Liver (tissue), 7 donors: ENCODE measurements at regions not wholly inside any gene's neighbourhood (a gene's known extent, or its start where the extent isn't known, plus 50 kb on each side); places are given as distances from the start of the nearest gene placed in this dataset.

Experiments used
- DNase-seq: peaks from one replicate; pipeline ENCODE4 v3.0.0-alpha.2; 2017; ENCODE audit warnings: low spot score
- H3K27ac ChIP-seq, 2 donors: one replicate each; pipeline ENCODE4 v1.7.0; 2013; ENCODE audit warnings: inconsistent platforms in 2 of 2, low read length in 2 of 2, control low read depth in 1 of 2, low read depth in 1 of 2, mild to moderate bottlenecking in 1 of 2
- H3K27me3 ChIP-seq, 4 donors: one replicate each; pipeline versions ENCODE4 v1.6.1 to v1.7.0; 2013; ENCODE audit warnings: low read length in 3 of 4, inconsistent platforms in 1 of 4, mild to moderate bottlenecking in 1 of 4, moderate library complexity in 1 of 4; ENCODE audit not compliant: control insufficient read depth in 4 of 4, insufficient read depth in 4 of 4
- H3K36me3 ChIP-seq, 4 donors: one replicate each; pipeline versions ENCODE4 v1.6.1 to v1.7.0; 2013; ENCODE audit warnings: low read length in 3 of 4, mild to moderate bottlenecking in 3 of 4, low read depth in 1 of 4, moderate library complexity in 1 of 4; ENCODE audit not compliant: control insufficient read depth in 4 of 4, insufficient read depth in 3 of 4
- H3K4me1 ChIP-seq, 4 donors: one replicate each; pipeline versions ENCODE4 v1.6.1 to v1.7.0; 2013; ENCODE audit warnings: low read length in 3 of 4, mild to moderate bottlenecking in 3 of 4, moderate library complexity in 1 of 4; ENCODE audit not compliant: control insufficient read depth in 4 of 4, insufficient read depth in 4 of 4
- H3K4me3 ChIP-seq, 3 donors: one replicate each; pipeline versions ENCODE4 v1.6.1 to v1.7.0; 2013; ENCODE audit warnings: low read length in 3 of 3, control low read depth in 1 of 3, low read depth in 1 of 3, mild to moderate bottlenecking in 1 of 3
- H3K9ac ChIP-seq, 2 donors: one replicate each; pipeline ENCODE4 v1.7.0; 2013; ENCODE audit warnings: low read length in 2 of 2, mild to moderate bottlenecking in 2 of 2, moderate library complexity in 2 of 2, control low read depth in 1 of 2, low read depth in 1 of 2
- H3K9me3 ChIP-seq, 4 donors: one replicate each; pipeline versions ENCODE4 v1.6.1 to v1.7.0; 2013; ENCODE audit warnings: low read length in 3 of 4; ENCODE audit not compliant: control insufficient read depth in 4 of 4
- EGR1 ChIP-seq, 2 donors: IDR thresholded peaks; 2 replicates each; pipeline ENCODE4 v1.6.1; 2016 to 2018; ENCODE audit warnings: antibody characterized with exemption in 2 of 2, low read depth in 2 of 2
- FOXA1 ChIP-seq: IDR thresholded peaks from 2 replicates; pipeline ENCODE4 v1.6.1; 2016; ENCODE audit warnings: antibody characterized with exemption
- FOXA2 ChIP-seq: IDR thresholded peaks from 2 replicates; pipeline ENCODE4 v1.6.1; 2016; ENCODE audit warnings: antibody characterized with exemption
- GABPA ChIP-seq, 2 donors: IDR thresholded peaks in 1 of 2; conservative IDR thresholded peaks in 1 of 2; 2 replicates each; pipeline ENCODE4 v1.6.1; 2016; ENCODE audit warnings: antibody characterized with exemption in 2 of 2, mild to moderate bottlenecking in 1 of 2, moderate library complexity in 1 of 2
- HNF4A ChIP-seq, 2 donors: conservative IDR thresholded peaks; 2 replicates each; pipeline ENCODE4 v1.6.1; 2016; ENCODE audit warnings: antibody characterized with exemption in 2 of 2, mild to moderate bottlenecking in 2 of 2
- HNF4G ChIP-seq: IDR thresholded peaks from 2 replicates; pipeline ENCODE4 v1.6.1; 2016; ENCODE audit warnings: antibody characterized with exemption
- JUND ChIP-seq, 2 donors: IDR thresholded peaks; 2 replicates each; pipeline ENCODE4 v1.6.1; 2016; ENCODE audit warnings: antibody characterized with exemption in 2 of 2
- MAX ChIP-seq: IDR thresholded peaks from 2 replicates; pipeline ENCODE4 v1.6.1; 2016; ENCODE audit warnings: antibody characterized with exemption
- NR2F2 ChIP-seq: IDR thresholded peaks from 2 replicates; pipeline ENCODE4 v1.6.1; 2016; ENCODE audit warnings: antibody characterized with exemption
- RAD21 ChIP-seq, 2 donors: IDR thresholded peaks; 2 replicates each; pipeline ENCODE4 v1.6.1; 2016; ENCODE audit warnings: antibody characterized with exemption in 2 of 2, mild to moderate bottlenecking in 2 of 2
- RXRA ChIP-seq, 2 donors: IDR thresholded peaks; 2 replicates each; pipeline ENCODE4 v1.6.1; 2017 to 2018; ENCODE audit warnings: antibody characterized with exemption in 2 of 2, mild to moderate bottlenecking in 1 of 2
- SP1 ChIP-seq: IDR thresholded peaks from 2 replicates; pipeline ENCODE4 v1.6.1; 2018; ENCODE audit warnings: antibody characterized with exemption, mild to moderate bottlenecking
- TAF1 ChIP-seq: conservative IDR thresholded peaks from 2 replicates; pipeline ENCODE4 v1.6.1; 2016; ENCODE audit warnings: antibody characterized with exemption, mild to moderate bottlenecking
- YY1 ChIP-seq: IDR thresholded peaks from 2 replicates; pipeline ENCODE4 v1.6.1; 2016; ENCODE audit warnings: antibody characterized with exemption, mild to moderate bottlenecking
- whole genome bisulfite sequencing: extraction: QIAGEN DNeasy Blood & Tissue Kit; methylation state at CpG from one replicate; pipeline ENCODE4 v1.1.7; 2013; 5-methylcytosine and 5-hydroxymethylcytosine counted together
- TF ChIP-seq, protein P1 (sequence below): IDR thresholded peaks from 2 replicates; pipeline ENCODE4 v1.6.1; 2016; ENCODE audit warnings: antibody characterized with exemption
- TF ChIP-seq, protein P2 (sequence below): IDR thresholded peaks from 2 replicates; pipeline ENCODE4 v1.6.1; 2016; ENCODE audit warnings: antibody characterized with exemption, mild to moderate bottlenecking
- TF ChIP-seq, protein P3 (sequence below): IDR thresholded peaks from 2 replicates; pipeline ENCODE4 v1.6.1; 2016; ENCODE audit warnings: antibody characterized with exemption
- donor health status: healthy.
- donor health status: healthy.
- donor health status: healthy.
- donor health status: healthy.

DNA sequence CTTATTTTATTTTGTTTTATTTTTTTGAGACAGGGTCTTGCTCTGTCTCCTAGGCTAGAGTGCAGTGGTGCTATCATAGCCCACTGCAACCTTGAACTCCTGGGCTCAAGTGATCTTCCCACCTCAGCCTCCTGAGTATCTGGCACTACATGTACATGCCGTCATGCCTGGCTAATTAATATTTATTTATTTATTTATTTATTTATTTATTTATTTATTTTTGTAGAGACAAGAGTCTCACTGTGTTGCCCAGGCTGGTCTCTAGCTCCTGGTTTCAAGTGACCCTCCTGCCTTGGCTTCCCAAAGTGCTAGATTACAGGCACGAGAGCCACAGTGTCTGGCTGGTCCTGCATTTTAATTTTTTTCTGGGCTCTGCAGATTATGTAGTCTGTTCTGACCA, 84.9 kb upstream of the BCOR start:
- Histone ChIP-seq H3K36me3 (no peaks in the 10 kb centered on the region), H3K9me3 (peaks cover 0 to 4% (median 2%) of the 10 kb centered on the region in 4 donors), H3K4me1 (peaks cover 0 to 7% (median 3%) of the 10 kb centered on the region in 4 donors), H3K9ac (no peak overlapping the region), H3K27ac (no peak overlapping the region), H3K27me3 (no peaks in the 10 kb centered on the region), H3K4me3 (no peak overlapping the region)
- no peak for DNase-seq
- WGBS = 89% methylated on average over 2 of the region's 2 CpGs
- TF ChIP-seq RXRA (IDR thresholded peaks at IDR 0.05) = no peak
- no peak for TF ChIP-seq JUND (IDR thresholded peaks at IDR 0.05)
- TF ChIP-seq, protein P1, sequence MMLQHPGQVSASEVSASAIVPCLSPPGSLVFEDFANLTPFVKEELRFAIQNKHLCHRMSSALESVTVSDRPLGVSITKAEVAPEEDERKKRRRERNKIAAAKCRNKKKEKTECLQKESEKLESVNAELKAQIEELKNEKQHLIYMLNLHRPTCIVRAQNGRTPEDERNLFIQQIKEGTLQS = no peak
- no peak for TF ChIP-seq MAX
- no peak for TF ChIP-seq FOXA1
- TF ChIP-seq, protein P2, sequence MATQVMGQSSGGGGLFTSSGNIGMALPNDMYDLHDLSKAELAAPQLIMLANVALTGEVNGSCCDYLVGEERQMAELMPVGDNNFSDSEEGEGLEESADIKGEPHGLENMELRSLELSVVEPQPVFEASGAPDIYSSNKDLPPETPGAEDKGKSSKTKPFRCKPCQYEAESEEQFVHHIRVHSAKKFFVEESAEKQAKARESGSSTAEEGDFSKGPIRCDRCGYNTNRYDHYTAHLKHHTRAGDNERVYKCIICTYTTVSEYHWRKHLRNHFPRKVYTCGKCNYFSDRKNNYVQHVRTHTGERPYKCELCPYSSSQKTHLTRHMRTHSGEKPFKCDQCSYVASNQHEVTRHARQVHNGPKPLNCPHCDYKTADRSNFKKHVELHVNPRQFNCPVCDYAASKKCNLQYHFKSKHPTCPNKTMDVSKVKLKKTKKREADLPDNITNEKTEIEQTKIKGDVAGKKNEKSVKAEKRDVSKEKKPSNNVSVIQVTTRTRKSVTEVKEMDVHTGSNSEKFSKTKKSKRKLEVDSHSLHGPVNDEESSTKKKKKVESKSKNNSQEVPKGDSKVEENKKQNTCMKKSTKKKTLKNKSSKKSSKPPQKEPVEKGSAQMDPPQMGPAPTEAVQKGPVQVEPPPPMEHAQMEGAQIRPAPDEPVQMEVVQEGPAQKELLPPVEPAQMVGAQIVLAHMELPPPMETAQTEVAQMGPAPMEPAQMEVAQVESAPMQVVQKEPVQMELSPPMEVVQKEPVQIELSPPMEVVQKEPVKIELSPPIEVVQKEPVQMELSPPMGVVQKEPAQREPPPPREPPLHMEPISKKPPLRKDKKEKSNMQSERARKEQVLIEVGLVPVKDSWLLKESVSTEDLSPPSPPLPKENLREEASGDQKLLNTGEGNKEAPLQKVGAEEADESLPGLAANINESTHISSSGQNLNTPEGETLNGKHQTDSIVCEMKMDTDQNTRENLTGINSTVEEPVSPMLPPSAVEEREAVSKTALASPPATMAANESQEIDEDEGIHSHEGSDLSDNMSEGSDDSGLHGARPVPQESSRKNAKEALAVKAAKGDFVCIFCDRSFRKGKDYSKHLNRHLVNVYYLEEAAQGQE = no peak
- TF ChIP-seq, protein P3, sequence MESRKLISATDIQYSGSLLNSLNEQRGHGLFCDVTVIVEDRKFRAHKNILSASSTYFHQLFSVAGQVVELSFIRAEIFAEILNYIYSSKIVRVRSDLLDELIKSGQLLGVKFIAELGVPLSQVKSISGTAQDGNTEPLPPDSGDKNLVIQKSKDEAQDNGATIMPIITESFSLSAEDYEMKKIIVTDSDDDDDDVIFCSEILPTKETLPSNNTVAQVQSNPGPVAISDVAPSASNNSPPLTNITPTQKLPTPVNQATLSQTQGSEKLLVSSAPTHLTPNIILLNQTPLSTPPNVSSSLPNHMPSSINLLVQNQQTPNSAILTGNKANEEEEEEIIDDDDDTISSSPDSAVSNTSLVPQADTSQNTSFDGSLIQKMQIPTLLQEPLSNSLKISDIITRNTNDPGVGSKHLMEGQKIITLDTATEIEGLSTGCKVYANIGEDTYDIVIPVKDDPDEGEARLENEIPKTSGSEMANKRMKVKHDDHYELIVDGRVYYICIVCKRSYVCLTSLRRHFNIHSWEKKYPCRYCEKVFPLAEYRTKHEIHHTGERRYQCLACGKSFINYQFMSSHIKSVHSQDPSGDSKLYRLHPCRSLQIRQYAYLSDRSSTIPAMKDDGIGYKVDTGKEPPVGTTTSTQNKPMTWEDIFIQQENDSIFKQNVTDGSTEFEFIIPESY = no peak
- TF ChIP-seq HNF4A (conservative IDR thresholded peaks at IDR 0.05) = no peak
- no peak for TF ChIP-seq HNF4G

- DNase-seq = no peak
- peaks cover 0 to 11% (median 5%) of the 10 kb centered on the region in 4 donors for H3K4me1 ChIP-seq
- TF ChIP-seq JUND (IDR thresholded peaks at IDR 0.05) (no peak), RAD21 (IDR thresholded peaks at IDR 0.05) (no peak), HNF4A (conservative IDR thresholded peaks at IDR 0.05) (no peak), NR2F2 (no peak), SP1 (no peak), FOXA1 (no peak), FOXA2 (no peak), RXRA (IDR thresholded peaks at IDR 0.05) (no peak), HNF4G (no peak), EGR1 (IDR thresholded peaks at IDR 0.05; ENCODE audit: low read depth in 2 of 2) (no peak), GABPA (IDR thresholded peaks at IDR 0.05 in 1 of 2, conservative IDR thresholded peaks at IDR 0.05 in 1 of 2) (no peak), YY1 (no peak), TAF1 (no peak), MAX (no peak)
- TF ChIP-seq, protein P2 = no peak
- TF ChIP-seq, protein P1 = no peak
- TF ChIP-seq, protein P3 = no peak
Observed at GRCh38 chrX:40182095-40182494, 84.3 kb upstream of the BCOR start.

More at GRCh38 chrX:40182095-40182494, 84.3 kb upstream of the BCOR start:
- Histone ChIP-seq H3K9me3 (peaks cover 0 to 4% (median 2%) of the 10 kb centered on the region in 4 donors), H3K27ac (no peak overlapping the region), H3K36me3 (no peaks in the 10 kb centered on the region), H3K27me3 (no peaks in the 10 kb centered on the region), H3K4me3 (no peak overlapping the region), H3K9ac (no peak overlapping the region)
- WGBS = 94% methylated on average over 7 of the region's 7 CpGs
